HL-60 (cell line): ENCODE measurements at regions not wholly inside any gene's neighbourhood (a gene's known extent, or its start where the extent isn't known, plus 50 kb on each side); places are given as distances from the start of the nearest gene placed in this dataset.

ENCODE experiments used
- DNase-seq, 2 experiments: peaks; one replicate each; pipeline ENCODE4 v3.0.0-alpha.2; 2010 to 2020; ENCODE audit warnings: low read depth in 1 of 2, low spot score in 1 of 2
- H3K27ac ChIP-seq: fragments of 250-450 bp; sonication (Bioruptor Pico); replicated peaks from 2 replicates; pipeline ENCODE4 v1.5.1; 2020; ENCODE audit warnings: mild to moderate bottlenecking, moderate library complexity
- H3K27me3 ChIP-seq: fragments of 250-450 bp; sonication (Bioruptor Pico); 2 replicates; pipeline ENCODE4 v1.5.1; 2021; ENCODE audit warnings: mild to moderate bottlenecking, moderate library complexity; ENCODE audit not compliant: insufficient read depth, poor library complexity, severe bottlenecking
- H3K4me3 ChIP-seq: replicated peaks from 2 replicates; pipeline ENCODE4 v1.5.1; 2011; ENCODE audit warnings: mild to moderate bottlenecking, control low read depth, low read length; ENCODE audit not compliant: insufficient read depth
- GABPA ChIP-seq: IDR thresholded peaks from 2 replicates; pipeline ENCODE4 v1.6.1; 2012; ENCODE audit warnings: low read depth
- POLR2AphosphoS5 ChIP-seq: IDR thresholded peaks from 2 replicates; pipeline ENCODE4 v1.6.1; 2012; ENCODE audit warnings: low read depth
- SPI1 ChIP-seq: IDR thresholded peaks from 2 replicates; pipeline ENCODE4 v1.6.1; 2012; ENCODE audit warnings: low read depth, mild to moderate bottlenecking, borderline replicate concordance
- TF ChIP-seq, protein P1 (sequence below): IDR thresholded peaks from one replicate; pipeline ENCODE4 v1.5.1; 2011; ENCODE audit warnings: low read length, control low read depth, inconsistent platforms; ENCODE audit not compliant: insufficient read depth
- TF ChIP-seq, protein P2 (sequence below): IDR thresholded peaks from 2 replicates; pipeline ENCODE4 v1.6.1; 2012; ENCODE audit warnings: low read depth; ENCODE audit not compliant: insufficient replicate concordance

DNA sequence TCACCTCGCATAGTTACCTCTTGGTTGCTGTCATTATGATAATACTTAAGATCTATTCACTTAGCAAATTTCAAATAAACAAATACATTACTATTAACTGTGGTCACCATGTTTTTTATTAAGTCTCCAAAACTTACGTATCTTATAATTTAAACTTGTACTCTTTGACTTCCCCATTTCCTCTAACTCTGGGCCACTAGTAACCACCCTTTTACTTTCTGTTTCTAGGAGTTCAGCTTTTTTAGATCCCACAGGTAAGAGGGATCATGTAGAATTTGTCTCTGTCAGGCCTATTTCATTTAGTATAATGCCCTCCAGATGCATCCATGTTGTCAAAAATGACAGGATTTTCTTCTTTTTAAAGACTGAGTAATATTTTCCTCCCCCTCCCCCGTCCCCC, 212.4 kb upstream of the C11orf87 start:
- TF ChIP-seq SPI1: peak; percentile 52
- TF ChIP-seq, protein P1, sequence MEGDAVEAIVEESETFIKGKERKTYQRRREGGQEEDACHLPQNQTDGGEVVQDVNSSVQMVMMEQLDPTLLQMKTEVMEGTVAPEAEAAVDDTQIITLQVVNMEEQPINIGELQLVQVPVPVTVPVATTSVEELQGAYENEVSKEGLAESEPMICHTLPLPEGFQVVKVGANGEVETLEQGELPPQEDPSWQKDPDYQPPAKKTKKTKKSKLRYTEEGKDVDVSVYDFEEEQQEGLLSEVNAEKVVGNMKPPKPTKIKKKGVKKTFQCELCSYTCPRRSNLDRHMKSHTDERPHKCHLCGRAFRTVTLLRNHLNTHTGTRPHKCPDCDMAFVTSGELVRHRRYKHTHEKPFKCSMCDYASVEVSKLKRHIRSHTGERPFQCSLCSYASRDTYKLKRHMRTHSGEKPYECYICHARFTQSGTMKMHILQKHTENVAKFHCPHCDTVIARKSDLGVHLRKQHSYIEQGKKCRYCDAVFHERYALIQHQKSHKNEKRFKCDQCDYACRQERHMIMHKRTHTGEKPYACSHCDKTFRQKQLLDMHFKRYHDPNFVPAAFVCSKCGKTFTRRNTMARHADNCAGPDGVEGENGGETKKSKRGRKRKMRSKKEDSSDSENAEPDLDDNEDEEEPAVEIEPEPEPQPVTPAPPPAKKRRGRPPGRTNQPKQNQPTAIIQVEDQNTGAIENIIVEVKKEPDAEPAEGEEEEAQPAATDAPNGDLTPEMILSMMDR: no peak
- no peak for TF ChIP-seq POLR2AphosphoS5
- TF ChIP-seq, protein P2, sequence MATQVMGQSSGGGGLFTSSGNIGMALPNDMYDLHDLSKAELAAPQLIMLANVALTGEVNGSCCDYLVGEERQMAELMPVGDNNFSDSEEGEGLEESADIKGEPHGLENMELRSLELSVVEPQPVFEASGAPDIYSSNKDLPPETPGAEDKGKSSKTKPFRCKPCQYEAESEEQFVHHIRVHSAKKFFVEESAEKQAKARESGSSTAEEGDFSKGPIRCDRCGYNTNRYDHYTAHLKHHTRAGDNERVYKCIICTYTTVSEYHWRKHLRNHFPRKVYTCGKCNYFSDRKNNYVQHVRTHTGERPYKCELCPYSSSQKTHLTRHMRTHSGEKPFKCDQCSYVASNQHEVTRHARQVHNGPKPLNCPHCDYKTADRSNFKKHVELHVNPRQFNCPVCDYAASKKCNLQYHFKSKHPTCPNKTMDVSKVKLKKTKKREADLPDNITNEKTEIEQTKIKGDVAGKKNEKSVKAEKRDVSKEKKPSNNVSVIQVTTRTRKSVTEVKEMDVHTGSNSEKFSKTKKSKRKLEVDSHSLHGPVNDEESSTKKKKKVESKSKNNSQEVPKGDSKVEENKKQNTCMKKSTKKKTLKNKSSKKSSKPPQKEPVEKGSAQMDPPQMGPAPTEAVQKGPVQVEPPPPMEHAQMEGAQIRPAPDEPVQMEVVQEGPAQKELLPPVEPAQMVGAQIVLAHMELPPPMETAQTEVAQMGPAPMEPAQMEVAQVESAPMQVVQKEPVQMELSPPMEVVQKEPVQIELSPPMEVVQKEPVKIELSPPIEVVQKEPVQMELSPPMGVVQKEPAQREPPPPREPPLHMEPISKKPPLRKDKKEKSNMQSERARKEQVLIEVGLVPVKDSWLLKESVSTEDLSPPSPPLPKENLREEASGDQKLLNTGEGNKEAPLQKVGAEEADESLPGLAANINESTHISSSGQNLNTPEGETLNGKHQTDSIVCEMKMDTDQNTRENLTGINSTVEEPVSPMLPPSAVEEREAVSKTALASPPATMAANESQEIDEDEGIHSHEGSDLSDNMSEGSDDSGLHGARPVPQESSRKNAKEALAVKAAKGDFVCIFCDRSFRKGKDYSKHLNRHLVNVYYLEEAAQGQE: no peak
- TF ChIP-seq GABPA: no peak
- no peak for DNase-seq
- Histone ChIP-seq H3K27ac (no peak overlapping the region), H3K27me3 (no peaks in the 10 kb centered on the region), H3K4me3 (no peak overlapping the region)

DNA sequence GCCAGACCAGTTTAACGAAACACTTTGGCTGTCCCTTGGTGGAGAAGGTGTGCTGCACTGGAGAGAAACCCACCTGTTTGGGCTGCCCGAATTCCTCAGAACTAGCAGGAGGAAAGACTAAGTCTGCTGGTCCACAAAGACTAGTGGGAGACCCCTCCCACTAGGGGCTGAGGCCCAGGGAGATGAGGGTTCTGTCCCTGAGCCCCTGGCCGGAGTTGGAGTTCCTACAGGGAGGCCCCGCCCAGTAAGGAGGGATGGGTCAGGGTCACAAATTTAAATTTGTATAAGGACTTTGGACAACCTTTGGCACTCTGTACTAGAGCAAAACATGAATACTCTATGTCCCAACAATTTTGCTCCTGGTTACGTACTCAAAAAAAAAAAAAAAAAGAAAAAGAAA, 200.8 kb upstream of the C11orf87 start:
- TF ChIP-seq, protein P1: no peak
- TF ChIP-seq POLR2AphosphoS5: no peak
- TF ChIP-seq, protein P2: no peak
- TF ChIP-seq GABPA: no peak
- no peak for TF ChIP-seq SPI1
- no peak overlapping the region for H3K27ac ChIP-seq
- DNase-seq: no peak
- H3K4me3 ChIP-seq: no peak overlapping the region
- H3K27me3 ChIP-seq: no peaks in the 10 kb centered on the region

DNA sequence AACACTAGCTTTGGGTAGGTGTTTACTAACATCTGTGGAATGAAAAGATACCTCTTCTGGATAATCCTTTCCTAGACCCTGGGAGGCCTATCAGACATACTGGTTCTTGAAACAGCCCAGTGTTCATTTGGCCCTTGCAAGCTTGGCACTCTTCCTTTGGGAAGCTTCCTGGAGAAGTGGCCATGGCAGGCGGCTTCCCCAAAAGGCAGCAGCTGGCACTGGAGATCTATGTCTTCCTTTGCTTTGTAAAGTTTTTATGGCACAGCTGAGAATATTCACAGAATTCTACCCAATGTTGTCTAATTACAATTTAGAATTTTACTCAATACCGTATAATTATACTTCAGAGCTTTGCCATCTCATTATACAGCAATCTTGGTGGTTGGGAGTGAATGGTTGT, 199.2 kb upstream of the C11orf87 start:
- no peaks in the 10 kb centered on the region for H3K27me3 ChIP-seq
- no peak overlapping the region for H3K4me3 ChIP-seq
- TF ChIP-seq, protein P1: no peak
- TF ChIP-seq SPI1: no peak
- TF ChIP-seq, protein P2: no peak
- TF ChIP-seq POLR2AphosphoS5: no peak
- TF ChIP-seq GABPA: no peak
- no peak overlapping the region for H3K27ac ChIP-seq
- no peak for DNase-seq
